Activated CD8-positive, alpha-beta memory T cell treated with anti-CD3 and anti-CD28 coated beads, Interleukin-2, amount 50 U/mL, for 4 hours (primary cell): ENCODE measurements at regions not wholly inside any gene's neighbourhood (a gene's known extent, or its start where the extent isn't known, plus 50 kb on each side); places are given as distances from the start of the nearest gene placed in this dataset.
"Not testable (repeated sequence)": the region's sequence is repeated elsewhere in the genome, so short reads cannot be mapped to it uniquely, and the experiment has no call there.

Experiments used
- DNase-seq: peaks from one replicate; pipeline ENCODE4 v3.0.0-alpha.2; 2020

GRCh38 chr20:30405061-30405460, 852.4 kb upstream of the DEFB115 start:
- not testable (repeated sequence) for DNase-seq

DNA sequence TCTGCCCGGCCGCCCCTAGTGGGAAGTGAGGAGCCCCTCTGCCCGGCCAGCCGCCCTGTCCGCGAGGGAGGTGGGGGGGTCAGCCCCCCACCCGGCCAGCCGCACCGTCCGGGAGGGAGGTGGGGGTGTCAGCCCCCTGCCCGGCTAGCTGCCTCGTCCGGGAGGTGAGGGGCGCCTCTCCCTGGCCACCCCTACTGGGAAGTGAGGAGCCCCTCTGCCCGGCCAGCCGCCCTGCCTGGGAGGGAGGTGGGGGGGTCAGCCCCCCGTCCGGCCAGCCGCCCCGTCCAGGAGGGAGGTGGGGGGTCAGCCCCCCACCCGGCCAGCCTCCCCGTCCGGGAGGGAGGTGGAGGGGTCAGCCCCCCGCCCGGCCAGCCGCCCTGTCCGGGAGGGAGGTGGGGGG, 851.9 kb upstream of the DEFB115 start:
- DNase-seq, result not testable (repeated sequence)

DNA sequence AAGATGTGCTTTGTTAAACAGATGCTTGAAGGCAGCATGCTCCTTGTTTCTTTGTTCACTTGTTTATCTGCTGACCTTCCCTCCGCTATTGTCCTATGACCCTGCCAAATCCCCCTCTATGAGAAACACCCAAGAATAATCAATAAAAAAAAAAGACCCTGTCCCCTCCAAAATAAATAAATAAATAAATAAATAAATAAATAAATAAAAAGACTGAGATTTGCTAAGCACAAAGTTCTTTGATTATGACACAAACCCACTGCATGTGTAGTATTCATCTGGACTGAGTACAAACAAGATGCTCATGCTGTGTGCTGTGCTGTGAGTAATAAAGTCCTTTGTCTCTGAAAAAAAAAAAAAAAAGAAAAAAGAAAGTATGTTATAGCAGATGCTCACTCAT, 851.1 kb upstream of the DEFB115 start:
- DNase-seq, result not testable (repeated sequence)

DNA sequence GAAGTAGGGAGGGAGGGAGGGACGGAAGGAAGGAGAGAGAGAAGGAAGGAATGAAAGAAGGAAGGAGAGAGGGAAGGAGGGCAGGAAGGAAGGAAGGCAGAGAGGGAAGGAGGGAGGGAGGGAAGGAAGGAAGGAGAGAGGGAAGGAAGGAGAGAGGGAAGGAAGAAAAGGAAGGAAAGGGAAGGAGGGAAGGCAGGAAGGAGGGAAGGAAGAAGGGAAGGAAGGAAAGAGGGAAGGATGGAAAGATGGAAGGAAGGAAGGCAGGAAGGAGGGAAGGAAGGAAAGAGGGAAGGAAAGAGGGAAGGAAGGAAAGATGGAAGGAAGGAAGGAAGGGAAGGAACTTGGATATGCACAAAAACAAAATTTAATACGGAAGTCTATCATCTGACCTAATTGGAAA, 844.5 kb upstream of the DEFB115 start:
- DNase-seq, result no peak

DNA sequence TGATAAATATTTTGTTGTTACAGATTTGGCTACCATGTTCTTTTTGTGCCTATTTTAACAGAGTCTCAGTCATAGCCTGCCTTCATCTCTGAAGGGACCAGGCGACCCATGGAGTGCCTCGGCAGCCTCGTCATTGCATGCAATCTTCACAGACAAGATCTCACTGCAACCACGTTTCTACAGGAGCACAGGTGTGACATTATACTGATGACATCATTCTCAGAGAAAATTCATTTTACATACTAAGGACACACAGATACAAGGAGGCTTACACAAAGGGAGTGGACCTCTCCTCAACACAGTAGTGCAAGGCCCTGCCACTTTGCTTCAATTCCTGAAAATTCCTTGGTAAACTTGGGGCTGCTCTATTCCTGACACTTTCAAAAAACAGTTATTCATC, 840.1 kb upstream of the DEFB115 start:
- not testable (repeated sequence) for DNase-seq

DNA sequence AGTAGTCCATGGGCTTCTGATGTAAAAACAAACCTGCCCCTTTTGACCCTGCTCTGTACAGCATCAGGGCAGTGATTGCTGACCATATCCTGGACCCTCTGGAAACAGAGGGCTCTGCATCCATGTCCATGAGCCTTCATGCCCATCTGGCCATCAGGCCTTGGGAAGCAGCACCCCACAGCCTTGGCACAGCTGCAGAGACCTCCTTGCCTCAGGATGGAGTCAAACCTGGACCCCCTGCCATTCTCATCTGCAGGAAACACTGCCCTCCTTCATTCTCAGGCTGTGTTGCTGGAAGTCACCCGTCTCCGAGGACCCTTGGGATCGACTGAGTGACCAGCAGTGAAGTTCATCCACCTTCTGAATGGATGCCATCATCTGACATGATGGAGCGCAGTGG, 839.1 kb upstream of the DEFB115 start:
- DNase-seq, result not testable (repeated sequence)

DNA sequence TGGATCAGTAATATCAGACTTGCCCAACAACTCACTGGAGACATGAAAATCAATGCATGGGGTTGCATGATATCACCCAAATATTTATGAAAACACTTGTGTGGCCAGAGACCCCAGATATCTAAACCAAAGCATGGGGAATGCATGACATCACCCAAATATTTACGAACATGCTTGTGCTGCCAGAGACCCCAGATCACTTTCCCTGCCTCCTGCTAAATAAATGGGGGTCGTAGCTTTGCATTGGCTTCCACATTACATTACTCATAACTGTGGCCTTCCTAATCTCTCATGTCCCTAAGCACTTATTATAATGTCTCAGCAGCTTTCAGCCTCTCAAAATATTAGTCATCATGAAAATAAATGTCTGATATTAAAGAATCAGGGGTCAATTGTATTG, 838.0 kb upstream of the DEFB115 start:
- no peak for DNase-seq

GRCh38 chr20:30419871-30420420, 837.5 kb upstream of the DEFB115 start:
- not testable (repeated sequence) for DNase-seq
